Caki2 (cell line): ENCODE measurements at regions not wholly inside any gene's neighbourhood (a gene's known extent, or its start where the extent isn't known, plus 50 kb on each side); places are given as distances from the start of the nearest gene placed in this dataset.

Source experiments
- DNase-seq: peaks from one replicate; pipeline ENCODE4 v3.0.0-alpha.2; 2015; ENCODE audit warnings: low read depth
- in situ Hi-C: cut with HindIII; loops from 2 replicates; pipeline ENCODE4 v1.10.0; 2016; ENCODE audit warnings: low sequenced_read_pairs, low pct_unique_long_range_greater_than_20kb, mixed read lengths

GRCh38 chr10:57785546-57785945, 482.1 kb downstream of the IPMK start:
- no peak for DNase-seq
- in situ Hi-C loops: no loop called here

GRCh38 chr10:57785068-57785467, 482.6 kb downstream of the IPMK start:
- no peak for DNase-seq

GRCh38 chr10:57776688-57777432, 490.8 kb downstream of the IPMK start:
- in situ Hi-C loops: no loop called here

More at GRCh38 chr10:57785068-57785467, 482.6 kb downstream of the IPMK start:
- in situ Hi-C loops: no loop called here

GRCh38 chr10:57775250-57775649, 492.4 kb downstream of the IPMK start:
- in situ Hi-C loops: no loop called here
- DNase-seq: no peak

More at GRCh38 chr10:57776688-57777432, 490.8 kb downstream of the IPMK start:
- no peak for DNase-seq

GRCh38 chr10:57769298-57769697, 498.4 kb downstream of the IPMK start:
- DNase-seq: no peak
- in situ Hi-C loops: no loop called here

GRCh38 chr10:57759777-57760176, 507.9 kb downstream of the IPMK start:
- in situ Hi-C loops: no loop called here
- no peak for DNase-seq

- in situ Hi-C loops: no loop called here
- DNase-seq: no peak
Measured at GRCh38 chr10:57754803-57755202, 512.9 kb downstream of the IPMK start.

- in situ Hi-C loops: no loop called here
- DNase-seq: no peak
Measured at GRCh38 chr10:57743711-57744110, 524.0 kb downstream of the IPMK start.

GRCh38 chr10:57741751-57742150, 525.9 kb downstream of the IPMK start:
- DNase-seq: no peak
- in situ Hi-C loops: no loop called here

GRCh38 chr10:57723305-57723704, 544.4 kb downstream of the IPMK start:
- in situ Hi-C loops: no loop called here
- no peak for DNase-seq

GRCh38 chr10:57716884-57717283, 550.8 kb downstream of the IPMK start:
- peak; percentile 19 for DNase-seq
- in situ Hi-C loops: no loop called here

- no peak for DNase-seq
- in situ Hi-C loops: no loop called here
Measured at GRCh38 chr10:57715233-57715632, 552.5 kb downstream of the IPMK start.

GRCh38 chr10:57707300-57707658, 560.4 kb downstream of the IPMK start:
- DNase-seq: no peak
- in situ Hi-C loops: no loop called here

GRCh38 chr10:57706576-57707299, 561.0 kb downstream of the IPMK start:
- DNase-seq: no peak
- in situ Hi-C loops: no loop called here

GRCh38 chr10:57706016-57706415, 561.7 kb downstream of the IPMK start:
- no peak for DNase-seq
- in situ Hi-C loops: no loop called here

- in situ Hi-C loops: no loop called here
Measured at GRCh38 chr10:57699944-57700343, 567.8 kb downstream of the IPMK start.

GRCh38 chr10:57696641-57697040, 571.1 kb downstream of the IPMK start:
- in situ Hi-C loops: no loop called here
- DNase-seq: peak; percentile 51

More at GRCh38 chr10:57699944-57700343, 567.8 kb downstream of the IPMK start:
- DNase-seq: no peak

GRCh38 chr10:57694956-57695608, 572.6 kb downstream of the IPMK start:
- in situ Hi-C loops: no loop called here
- DNase-seq: no peak

GRCh38 chr10:57692255-57692980, 575.3 kb downstream of the IPMK start:
- in situ Hi-C loops: no loop called here
- peak; percentile 50 for DNase-seq
